ENCODE measurements at regions not wholly inside any gene's neighbourhood (a gene's known extent, or its start where the extent isn't known, plus 50 kb on each side); places are given as distances from the start of the nearest gene placed in this dataset.

DNA sequence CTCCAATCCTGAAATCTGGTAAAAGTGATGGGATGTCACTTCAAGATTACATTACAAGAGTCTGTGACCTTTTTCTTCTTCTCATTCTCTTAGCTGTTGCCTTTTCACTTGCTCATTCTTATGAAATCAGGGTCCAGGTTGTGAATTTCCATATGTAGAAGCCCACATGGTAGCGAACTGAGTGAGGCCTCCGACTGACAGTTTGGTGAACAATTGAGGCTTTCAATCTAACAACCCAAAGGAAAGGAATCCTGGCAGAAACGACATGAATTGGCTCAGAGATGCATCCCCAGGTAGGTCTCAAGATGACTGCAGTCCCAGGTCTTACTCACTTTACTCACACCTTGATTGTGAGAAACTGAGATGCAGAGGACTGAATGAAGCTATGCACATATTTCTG lies 203.4 kb upstream of the FAT4 start:
- Mint-ChIP-seq H3K4me1 (no peaks in the 10 kb centered on the region), H3K36me3 (no peaks in the 10 kb centered on the region)
- CTCF ChIA-PET: no interaction called here

GRCh38 chr4:125105561-125105960 lies 209.2 kb upstream of the FAT4 start:
- ChIA-PET CTCF (no interaction called here), POLR2A (no interaction called here)
- ATAC-seq (replicated peaks in 1 of 4) (no peak), DNase-seq (no peak)
- Mint-ChIP-seq H3K27ac (no peak overlapping the region), H3K4me1 (no peaks in the 10 kb centered on the region), H3K36me3 (no peaks in the 10 kb centered on the region), H3K9me3 (no peaks in the 10 kb centered on the region), H3K27me3 (no peaks in the 10 kb centered on the region), H3K4me3 (no peak overlapping the region)
- Histone ChIP-seq H3K9me3 (no peaks in the 10 kb centered on the region), H3K36me3 (ENCODE audit: control insufficient read depth in 2 of 2, extremely low read depth in 1 of 2, insufficient read depth in 1 of 2, low read length in 1 of 2) (no peaks in the 10 kb centered on the region), H3K27ac (ENCODE audit: low read length) (no peak overlapping the region), H3K4me1 (ENCODE audit: control insufficient read depth in 1 of 2, extremely low read depth in 1 of 2, insufficient read depth in 2 of 2, low read length in 2 of 2) (no peaks in the 10 kb centered on the region), H3K4me3 (ENCODE audit: control insufficient read depth in 1 of 2, extremely low read depth in 1 of 2, low read length in 1 of 2) (no peak overlapping the region), H3K27me3 (replicated peaks in 1 of 2; ENCODE audit: control insufficient read depth in 2 of 2, extremely low read depth in 1 of 2, insufficient read depth in 2 of 2, low read length in 1 of 2) (no peaks in the 10 kb centered on the region)
- no CpG with 5 or more reads among the region's 2 CpGs for WGBS (ENCODE audit: insufficient coverage)

More for the DNA sequence above, 203.4 kb upstream of the FAT4 start:
- DNase-seq (no peak), ATAC-seq (replicated peaks in 1 of 4) (no peak)
- 60% methylated on average over 1 of the region's 3 CpGs for WGBS (ENCODE audit: insufficient coverage)
- no peak overlapping the region for H3K4me3 Mint-ChIP-seq
- H3K9me3 Mint-ChIP-seq: peaks cover 0 to 4% (median 0%) of the 10 kb centered on the region in 3 donors
- H3K27me3 Mint-ChIP-seq: no peaks in the 10 kb centered on the region
- Histone ChIP-seq H3K36me3 (ENCODE audit: control insufficient read depth in 2 of 2, extremely low read depth in 1 of 2, insufficient read depth in 1 of 2, low read length in 1 of 2) (no peaks in the 10 kb centered on the region), H3K4me1 (ENCODE audit: control insufficient read depth in 1 of 2, extremely low read depth in 1 of 2, insufficient read depth in 2 of 2, low read length in 2 of 2) (no peaks in the 10 kb centered on the region), H3K27me3 (replicated peaks in 1 of 2; ENCODE audit: control insufficient read depth in 2 of 2, extremely low read depth in 1 of 2, insufficient read depth in 2 of 2, low read length in 1 of 2) (no peaks in the 10 kb centered on the region), H3K27ac (ENCODE audit: low read length) (no peak overlapping the region), H3K9me3 (no peaks in the 10 kb centered on the region), H3K4me3 (ENCODE audit: control insufficient read depth in 1 of 2, extremely low read depth in 1 of 2, low read length in 1 of 2) (no peak overlapping the region)
- no peak overlapping the region for H3K27ac Mint-ChIP-seq
- POLR2A ChIA-PET: no interaction called here

DNA sequence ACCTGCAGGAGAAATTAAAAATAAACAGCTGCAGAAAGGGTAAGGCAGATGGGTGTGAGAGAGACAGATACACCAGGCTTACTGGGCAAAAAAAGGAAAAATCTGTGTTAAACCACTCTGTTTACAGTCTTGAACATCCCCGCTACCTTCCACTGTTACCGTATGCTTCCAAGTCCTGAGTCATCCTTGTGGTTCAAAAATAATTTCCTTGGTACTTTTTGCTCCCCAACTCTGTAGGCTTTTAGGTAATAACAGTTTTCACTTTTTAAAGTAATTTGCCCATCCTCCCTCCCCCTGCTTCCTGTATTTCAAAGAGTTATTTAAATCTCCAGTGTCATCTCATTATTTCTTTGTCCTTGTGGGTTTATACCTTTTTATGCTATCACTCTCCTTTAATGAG lies 210.1 kb upstream of the FAT4 start:
- WGBS (ENCODE audit: insufficient coverage): no CpG with 5 or more reads among the region's 2 CpGs
- ATAC-seq (replicated peaks in 1 of 4) (no peak), DNase-seq (no peak)
- ChIA-PET CTCF (no interaction called here), POLR2A (no interaction called here)
- Mint-ChIP-seq H3K27ac (no peak overlapping the region), H3K36me3 (no peaks in the 10 kb centered on the region), H3K9me3 (peaks cover 0 to 4% (median 4%) of the 10 kb centered on the region in 3 donors), H3K4me1 (no peaks in the 10 kb centered on the region), H3K27me3 (no peaks in the 10 kb centered on the region), H3K4me3 (no peak overlapping the region)
- Histone ChIP-seq H3K27ac (ENCODE audit: low read length) (no peak overlapping the region), H3K9me3 (no peaks in the 10 kb centered on the region), H3K36me3 (ENCODE audit: control insufficient read depth in 2 of 2, extremely low read depth in 1 of 2, insufficient read depth in 1 of 2, low read length in 1 of 2) (no peaks in the 10 kb centered on the region), H3K27me3 (replicated peaks in 1 of 2; ENCODE audit: control insufficient read depth in 2 of 2, extremely low read depth in 1 of 2, insufficient read depth in 2 of 2, low read length in 1 of 2) (no peaks in the 10 kb centered on the region), H3K4me1 (ENCODE audit: control insufficient read depth in 1 of 2, extremely low read depth in 1 of 2, insufficient read depth in 2 of 2, low read length in 2 of 2) (no peaks in the 10 kb centered on the region), H3K4me3 (ENCODE audit: control insufficient read depth in 1 of 2, extremely low read depth in 1 of 2, low read length in 1 of 2) (no peak overlapping the region)

GRCh38 chr4:125101719-125102118 lies 213.0 kb upstream of the FAT4 start:
- no peaks in the 10 kb centered on the region for H3K36me3 ChIP-seq (ENCODE audit: control insufficient read depth in 2 of 2, extremely low read depth in 1 of 2, insufficient read depth in 1 of 2, low read length in 1 of 2)
- 80% methylated on average over 2 of the region's 3 CpGs for WGBS (ENCODE audit: insufficient coverage)

DNA sequence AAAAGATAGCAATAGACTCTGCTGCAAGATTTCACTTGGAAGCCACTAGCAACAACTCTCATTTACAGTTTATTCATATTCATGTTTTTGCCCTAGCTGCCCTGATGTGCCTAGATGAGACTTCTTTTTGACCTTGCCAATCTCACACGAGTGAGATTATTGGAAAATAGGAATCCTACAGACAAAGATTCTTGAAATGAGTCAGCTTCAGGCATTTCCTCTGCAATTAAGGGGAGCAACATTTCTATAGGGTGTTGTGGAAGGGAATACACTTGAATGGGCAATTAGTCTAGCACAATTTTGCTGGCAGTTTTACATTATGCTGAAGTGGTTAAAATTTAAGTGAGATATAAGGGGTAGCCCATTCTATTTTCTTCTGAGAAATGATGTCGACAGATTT lies 217.0 kb upstream of the FAT4 start:
- H3K36me3 Mint-ChIP-seq: no peaks in the 10 kb centered on the region
- no peak overlapping the region for H3K4me3 Mint-ChIP-seq
- H3K27ac ChIP-seq (ENCODE audit: low read length): no peak overlapping the region
- H3K9me3 ChIP-seq: no peaks in the 10 kb centered on the region
- no peaks in the 10 kb centered on the region for H3K27me3 ChIP-seq (replicated peaks in 1 of 2; ENCODE audit: control insufficient read depth in 2 of 2, extremely low read depth in 1 of 2, insufficient read depth in 2 of 2, low read length in 1 of 2)
- H3K4me3 ChIP-seq (ENCODE audit: control insufficient read depth in 1 of 2, extremely low read depth in 1 of 2, low read length in 1 of 2): no peak overlapping the region
- no peaks in the 10 kb centered on the region for H3K27me3 Mint-ChIP-seq
- no peaks in the 10 kb centered on the region for H3K4me1 Mint-ChIP-seq
- CTCF ChIA-PET: no interaction called here
- no peaks in the 10 kb centered on the region for H3K36me3 ChIP-seq (ENCODE audit: control insufficient read depth in 2 of 2, extremely low read depth in 1 of 2, insufficient read depth in 1 of 2, low read length in 1 of 2)
- ATAC-seq (replicated peaks in 1 of 4): no peak
- H3K9me3 Mint-ChIP-seq: peaks cover 4 to 6% (median 4%) of the 10 kb centered on the region in 3 donors
- no peak for DNase-seq
- no peak overlapping the region for H3K27ac Mint-ChIP-seq
- H3K4me1 ChIP-seq (ENCODE audit: control insufficient read depth in 1 of 2, extremely low read depth in 1 of 2, insufficient read depth in 2 of 2, low read length in 2 of 2): no peaks in the 10 kb centered on the region
- WGBS (ENCODE audit: insufficient coverage): no CpG with 5 or more reads among the region's 2 CpGs
- POLR2A ChIA-PET: no interaction called here

More at GRCh38 chr4:125101719-125102118, 213.0 kb upstream of the FAT4 start:
- Histone ChIP-seq H3K4me3 (ENCODE audit: control insufficient read depth in 1 of 2, extremely low read depth in 1 of 2, low read length in 1 of 2) (no peak overlapping the region), H3K27ac (ENCODE audit: low read length) (no peak overlapping the region), H3K27me3 (replicated peaks in 1 of 2; ENCODE audit: control insufficient read depth in 2 of 2, extremely low read depth in 1 of 2, insufficient read depth in 2 of 2, low read length in 1 of 2) (no peaks in the 10 kb centered on the region), H3K4me1 (ENCODE audit: control insufficient read depth in 1 of 2, extremely low read depth in 1 of 2, insufficient read depth in 2 of 2, low read length in 2 of 2) (no peaks in the 10 kb centered on the region), H3K9me3 (no peaks in the 10 kb centered on the region)
- Mint-ChIP-seq H3K9me3 (peaks cover 3 to 4% (median 4%) of the 10 kb centered on the region in 3 donors), H3K4me3 (no peak overlapping the region), H3K36me3 (no peaks in the 10 kb centered on the region), H3K4me1 (no peaks in the 10 kb centered on the region), H3K27ac (no peak overlapping the region), H3K27me3 (no peaks in the 10 kb centered on the region)
- POLR2A ChIA-PET: no interaction called here
- DNase-seq (no peak), ATAC-seq (replicated peaks in 1 of 4) (no peak)
- CTCF ChIA-PET: no interaction called here

GRCh38 chr4:125096662-125097061 lies 218.1 kb upstream of the FAT4 start:
- POLR2A ChIA-PET: no interaction called here

DNA sequence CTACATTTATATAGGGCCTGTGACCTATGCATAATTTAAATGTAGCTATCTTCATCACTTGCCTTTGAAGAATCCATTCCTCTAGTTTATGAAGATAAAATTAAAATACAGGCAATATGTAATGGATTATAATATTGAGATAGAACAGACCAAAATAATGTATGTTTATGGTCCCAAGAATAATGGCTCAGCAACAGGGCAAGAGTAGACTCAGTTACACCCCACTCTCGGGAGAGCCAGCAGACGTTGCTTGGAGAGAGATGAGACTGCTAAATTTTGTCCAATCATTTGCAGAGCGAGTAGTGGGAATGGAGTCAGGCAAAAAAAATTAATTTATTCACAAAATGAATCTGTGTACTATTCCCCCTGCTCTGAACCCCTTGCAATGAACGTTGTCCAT lies 223.2 kb upstream of the FAT4 start:
- Histone ChIP-seq H3K36me3 (ENCODE audit: control insufficient read depth in 2 of 2, extremely low read depth in 1 of 2, insufficient read depth in 1 of 2, low read length in 1 of 2) (no peaks in the 10 kb centered on the region), H3K4me3 (ENCODE audit: control insufficient read depth in 1 of 2, extremely low read depth in 1 of 2, low read length in 1 of 2) (no peak overlapping the region), H3K27me3 (replicated peaks in 1 of 2; ENCODE audit: control insufficient read depth in 2 of 2, extremely low read depth in 1 of 2, insufficient read depth in 2 of 2, low read length in 1 of 2) (no peaks in the 10 kb centered on the region), H3K9me3 (no peaks in the 10 kb centered on the region), H3K27ac (ENCODE audit: low read length) (no peak overlapping the region), H3K4me1 (ENCODE audit: control insufficient read depth in 1 of 2, extremely low read depth in 1 of 2, insufficient read depth in 2 of 2, low read length in 2 of 2) (no peaks in the 10 kb centered on the region)
- no peak overlapping the region for H3K4me3 Mint-ChIP-seq
- ATAC-seq (replicated peaks in 1 of 4) (no peak), DNase-seq (no peak)
- H3K4me1 Mint-ChIP-seq: no peaks in the 10 kb centered on the region
- no peaks in the 10 kb centered on the region for H3K27me3 Mint-ChIP-seq
- WGBS (ENCODE audit: insufficient coverage): 80% methylated on average over 1 of the region's 4 CpGs
- CTCF ChIA-PET: no interaction called here
- no peak overlapping the region for H3K27ac Mint-ChIP-seq
- POLR2A ChIA-PET: no interaction called here
- peaks cover 0 to 3% (median 2%) of the 10 kb centered on the region in 3 donors for H3K9me3 Mint-ChIP-seq
- H3K36me3 Mint-ChIP-seq: no peaks in the 10 kb centered on the region

More at GRCh38 chr4:125096662-125097061, 218.1 kb upstream of the FAT4 start:
- H3K27me3 ChIP-seq (replicated peaks in 1 of 2; ENCODE audit: control insufficient read depth in 2 of 2, extremely low read depth in 1 of 2, insufficient read depth in 2 of 2, low read length in 1 of 2): no peaks in the 10 kb centered on the region
- Mint-ChIP-seq H3K36me3 (no peaks in the 10 kb centered on the region), H3K4me3 (no peak overlapping the region), H3K9me3 (peaks cover 4 to 6% (median 4%) of the 10 kb centered on the region in 3 donors), H3K27me3 (no peaks in the 10 kb centered on the region), H3K27ac (no peak overlapping the region), H3K4me1 (no peaks in the 10 kb centered on the region)
- H3K27ac ChIP-seq (ENCODE audit: low read length): no peak overlapping the region
- no peaks in the 10 kb centered on the region for H3K9me3 ChIP-seq
- WGBS (ENCODE audit: insufficient coverage): no CpG with 5 or more reads among the region's 3 CpGs
- ATAC-seq (replicated peaks in 1 of 4) (no peak), DNase-seq (no peak)
- CTCF ChIA-PET: no interaction called here
- H3K4me1 ChIP-seq (ENCODE audit: control insufficient read depth in 1 of 2, extremely low read depth in 1 of 2, insufficient read depth in 2 of 2, low read length in 2 of 2): no peaks in the 10 kb centered on the region
- no peak overlapping the region for H3K4me3 ChIP-seq (ENCODE audit: control insufficient read depth in 1 of 2, extremely low read depth in 1 of 2, low read length in 1 of 2)
- no peaks in the 10 kb centered on the region for H3K36me3 ChIP-seq (ENCODE audit: control insufficient read depth in 2 of 2, extremely low read depth in 1 of 2, insufficient read depth in 1 of 2, low read length in 1 of 2)
